Tibial nerve (tissue), 4 donors: ENCODE measurements at regions not wholly inside any gene's neighbourhood (a gene's known extent, or its start where the extent isn't known, plus 50 kb on each side); places are given as distances from the start of the nearest gene placed in this dataset.

ENCODE experiments used
- DNase-seq, 2 donors: peaks; one replicate each; pipeline ENCODE4 v3.0.0-alpha.2; 2019; ENCODE audit warnings: low spot score in 2 of 2
- H3K27ac ChIP-seq, 4 donors: fragments of 200-600 bp; sonication (generic) in 3 of 4; one replicate each; pipeline ENCODE4 v1.5.1; 2017 to 2019; ENCODE audit warnings: mild to moderate bottlenecking in 1 of 4
- H3K27me3 ChIP-seq, 2 donors: fragments of 200-600 bp; sonication (generic) in 1 of 2; one replicate each; pipeline versions ENCODE4 v1.5.1 to v1.6.0; 2017 to 2019
- H3K36me3 ChIP-seq, 3 donors: fragments of 200-600 bp; sonication (generic); one replicate each; pipeline ENCODE4 v1.5.1; 2018 to 2019
- H3K4me1 ChIP-seq, 4 donors: fragments of 200-600 bp; sonication (generic) in 3 of 4; one replicate each; pipeline ENCODE4 v1.5.1; 2017 to 2019
- H3K4me3 ChIP-seq, 4 donors: fragments of 200-600 bp; sonication (generic) in 3 of 4; one replicate each; pipeline ENCODE4 v1.5.1; 2017 to 2019; ENCODE audit warnings: mild to moderate bottlenecking in 1 of 4, moderate library complexity in 1 of 4
- H3K9me3 ChIP-seq, 4 donors: fragments of 200-600 bp; sonication (generic) in 3 of 4; one replicate each; pipeline ENCODE4 v1.5.1; 2017 to 2019
- EP300 ChIP-seq, 2 donors: sonication (generic); formaldehyde crosslinking; IDR thresholded peaks; one replicate each; pipeline ENCODE4 v1.6.1; 2017; ENCODE audit warnings: antibody characterized with exemption in 2 of 2, mild to moderate bottlenecking in 1 of 2
- POLR2A ChIP-seq, 2 donors: fragments of 450-650 bp; IDR thresholded peaks; one replicate each; pipeline ENCODE4 v1.6.1; 2017; ENCODE audit warnings: antibody characterized with exemption in 2 of 2, mild to moderate bottlenecking in 2 of 2, moderate library complexity in 2 of 2
- WGBS, 2 donors: methylation state at CpG; one replicate each; pipeline ENCODE4 v1.1.5; 2018; 5-methylcytosine and 5-hydroxymethylcytosine counted together
- TF ChIP-seq, protein P1 (sequence below), 5 experiments: fragments of 200-600 bp in 3 of 5; fragments of 450-650 bp in 2 of 5; sonication (generic) in 3 of 5; IDR thresholded peaks; one replicate each; pipeline ENCODE4 v1.5.1; 2016 to 2019; ENCODE audit warnings: antibody characterized with exemption in 5 of 5, mild to moderate bottlenecking in 3 of 5, moderate library complexity in 2 of 5

DNA sequence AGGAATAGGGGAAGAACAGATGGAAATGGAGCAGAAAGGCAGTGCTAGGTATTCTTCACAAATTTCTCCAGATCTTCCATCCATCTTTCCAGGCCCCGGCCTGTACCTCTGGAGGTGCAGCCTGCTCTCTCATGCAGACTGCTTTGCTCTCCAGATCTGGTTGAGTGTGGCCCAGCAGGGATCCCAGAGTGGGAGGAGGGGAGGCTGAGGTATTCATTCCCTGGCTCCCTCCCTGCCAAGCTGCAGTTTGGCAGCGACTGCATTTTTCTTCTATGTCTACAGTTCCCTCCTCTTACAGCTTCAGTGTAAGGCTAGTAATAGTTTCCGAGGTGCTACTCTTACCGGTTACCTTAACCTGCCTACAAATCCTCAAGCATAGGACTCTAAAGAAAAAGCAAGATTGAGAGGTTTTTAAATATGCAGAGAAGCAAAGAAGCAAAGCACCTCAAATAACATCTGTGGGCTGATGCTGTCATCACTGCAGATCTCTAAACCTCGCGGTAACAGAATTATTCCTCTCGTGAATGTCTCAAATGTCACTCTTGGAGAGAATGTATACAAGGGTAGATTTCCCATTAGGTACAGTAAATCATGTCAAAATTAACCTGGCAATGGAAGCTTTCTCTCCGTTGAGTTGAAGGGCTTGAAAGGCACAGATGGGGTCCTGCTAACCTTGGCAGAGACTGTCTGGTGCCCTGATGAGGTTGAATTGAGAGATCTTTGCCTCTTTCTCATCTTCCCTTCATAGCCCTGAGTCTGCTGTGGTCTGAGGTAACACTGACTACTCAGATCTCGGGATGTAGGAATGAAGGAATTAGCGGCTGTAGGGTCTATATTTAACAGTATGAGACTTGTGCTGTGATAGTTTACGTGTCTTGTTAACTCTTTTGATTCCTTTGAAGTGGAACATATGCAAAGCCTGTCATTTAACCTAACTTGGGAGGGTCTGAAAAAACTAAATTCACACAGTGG is 297.9 kb upstream of the C11orf87 start:
- 62% methylated on average over 11 of the region's 11 CpGs for WGBS, 2 donors
- no peaks in the 10 kb centered on the region for H3K36me3 ChIP-seq
- no peak overlapping the region for H3K4me3 ChIP-seq
- no peak for TF ChIP-seq EP300 (IDR thresholded peaks at IDR 0.05)
- no peak for TF ChIP-seq POLR2A (IDR thresholded peaks at IDR 0.05)
- TF ChIP-seq, protein P1, sequence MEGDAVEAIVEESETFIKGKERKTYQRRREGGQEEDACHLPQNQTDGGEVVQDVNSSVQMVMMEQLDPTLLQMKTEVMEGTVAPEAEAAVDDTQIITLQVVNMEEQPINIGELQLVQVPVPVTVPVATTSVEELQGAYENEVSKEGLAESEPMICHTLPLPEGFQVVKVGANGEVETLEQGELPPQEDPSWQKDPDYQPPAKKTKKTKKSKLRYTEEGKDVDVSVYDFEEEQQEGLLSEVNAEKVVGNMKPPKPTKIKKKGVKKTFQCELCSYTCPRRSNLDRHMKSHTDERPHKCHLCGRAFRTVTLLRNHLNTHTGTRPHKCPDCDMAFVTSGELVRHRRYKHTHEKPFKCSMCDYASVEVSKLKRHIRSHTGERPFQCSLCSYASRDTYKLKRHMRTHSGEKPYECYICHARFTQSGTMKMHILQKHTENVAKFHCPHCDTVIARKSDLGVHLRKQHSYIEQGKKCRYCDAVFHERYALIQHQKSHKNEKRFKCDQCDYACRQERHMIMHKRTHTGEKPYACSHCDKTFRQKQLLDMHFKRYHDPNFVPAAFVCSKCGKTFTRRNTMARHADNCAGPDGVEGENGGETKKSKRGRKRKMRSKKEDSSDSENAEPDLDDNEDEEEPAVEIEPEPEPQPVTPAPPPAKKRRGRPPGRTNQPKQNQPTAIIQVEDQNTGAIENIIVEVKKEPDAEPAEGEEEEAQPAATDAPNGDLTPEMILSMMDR (IDR thresholded peaks at IDR 0.05): no peak
- H3K27ac ChIP-seq: no peak overlapping the region
- H3K27me3 ChIP-seq: no peaks in the 10 kb centered on the region
- no peak for DNase-seq
- no peaks in the 10 kb centered on the region for H3K4me1 ChIP-seq
- H3K9me3 ChIP-seq: no peaks in the 10 kb centered on the region

DNA sequence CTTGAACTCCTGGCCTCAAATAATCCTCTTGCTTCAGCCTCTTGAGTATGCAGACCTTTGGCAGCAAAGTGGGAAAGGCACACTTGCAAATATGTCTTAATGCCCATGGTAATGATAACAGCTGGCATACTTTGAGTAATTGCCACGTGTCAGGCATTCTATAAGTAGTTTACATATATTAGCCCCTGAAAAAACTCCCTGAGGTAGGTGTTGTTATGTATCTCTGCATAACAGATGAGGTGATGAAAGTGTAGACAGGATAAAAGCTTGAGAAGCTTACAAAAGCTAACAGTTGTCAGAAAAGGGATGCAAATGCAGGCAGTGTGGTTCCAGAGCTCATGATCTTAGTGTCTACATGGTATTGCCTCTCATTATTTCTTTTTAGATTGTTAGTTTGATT is 291.1 kb upstream of the C11orf87 start:
- DNase-seq: no peak
- Histone ChIP-seq H3K36me3 (no peaks in the 10 kb centered on the region), H3K9me3 (no peaks in the 10 kb centered on the region), H3K27ac (no peak overlapping the region), H3K4me3 (no peak overlapping the region), H3K4me1 (no peaks in the 10 kb centered on the region), H3K27me3 (no peaks in the 10 kb centered on the region)
- TF ChIP-seq EP300 (IDR thresholded peaks at IDR 0.05): no peak
- TF ChIP-seq POLR2A (IDR thresholded peaks at IDR 0.05): no peak
- TF ChIP-seq, protein P1 (IDR thresholded peaks at IDR 0.05): no peak
- WGBS, 2 donors: 15 to 32% methylated on average over 1 of the region's 1 CpG

DNA sequence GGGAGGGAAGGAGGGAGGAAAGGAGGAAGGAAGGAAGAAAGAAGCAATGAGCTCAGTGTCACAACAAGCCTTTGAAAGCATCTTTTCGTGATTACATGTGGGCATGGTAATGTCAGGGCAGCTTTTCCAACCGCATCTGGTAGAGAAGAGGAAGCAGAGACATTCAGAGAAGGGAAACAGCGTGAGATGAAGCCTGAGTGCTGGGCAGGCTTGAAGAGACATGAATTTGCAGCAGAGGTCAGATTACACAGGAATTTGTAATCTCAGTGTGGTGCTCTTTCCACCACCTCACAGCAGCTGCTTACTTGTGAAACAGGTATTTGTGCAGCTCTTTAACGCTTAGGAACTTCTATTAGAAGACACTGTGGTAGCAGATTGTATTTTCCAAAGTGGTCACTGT is 289.5 kb upstream of the C11orf87 start:
- H3K27me3 ChIP-seq: no peaks in the 10 kb centered on the region
- no peak overlapping the region for H3K4me3 ChIP-seq
- H3K36me3 ChIP-seq: no peaks in the 10 kb centered on the region
- WGBS, 2 donors: 45 to 56% methylated on average over 4 of the region's 4 CpGs
- H3K9me3 ChIP-seq: no peaks in the 10 kb centered on the region
- DNase-seq: no peak
- TF ChIP-seq POLR2A (IDR thresholded peaks at IDR 0.05) (no peak), EP300 (IDR thresholded peaks at IDR 0.05) (no peak)
- TF ChIP-seq, protein P1 (IDR thresholded peaks at IDR 0.05): no peak
- no peak overlapping the region for H3K27ac ChIP-seq
- no peaks in the 10 kb centered on the region for H3K4me1 ChIP-seq

DNA sequence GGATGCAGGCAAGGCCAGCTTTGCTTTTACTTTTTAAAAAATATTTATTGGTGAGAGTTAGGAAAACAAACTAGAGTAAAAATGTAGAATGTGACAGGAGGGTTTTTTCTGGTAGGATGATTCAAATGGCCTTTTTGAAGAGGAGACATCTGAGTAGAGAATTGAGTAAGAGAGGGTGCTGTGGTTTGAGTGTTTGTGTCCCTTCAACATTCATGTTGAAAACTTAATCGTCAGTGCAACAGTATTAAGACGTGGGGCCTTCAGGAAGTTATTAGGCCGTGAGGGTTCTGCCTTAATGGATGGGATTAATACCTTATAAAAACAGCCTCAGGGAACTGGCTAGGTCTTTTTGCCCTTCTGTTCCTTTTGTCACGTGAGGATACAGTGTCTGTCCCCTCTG is 288.8 kb upstream of the C11orf87 start:
- Histone ChIP-seq H3K27ac (no peak overlapping the region), H3K4me3 (no peak overlapping the region), H3K9me3 (no peaks in the 10 kb centered on the region), H3K27me3 (no peaks in the 10 kb centered on the region), H3K4me1 (no peaks in the 10 kb centered on the region), H3K36me3 (no peaks in the 10 kb centered on the region)
- no peak for TF ChIP-seq POLR2A (IDR thresholded peaks at IDR 0.05)
- TF ChIP-seq, protein P1 (IDR thresholded peaks at IDR 0.05): no peak
- TF ChIP-seq EP300 (IDR thresholded peaks at IDR 0.05): no peak
- DNase-seq: no peak
- 46 to 55% methylated on average over 4 of the region's 4 CpGs for WGBS, 2 donors

DNA sequence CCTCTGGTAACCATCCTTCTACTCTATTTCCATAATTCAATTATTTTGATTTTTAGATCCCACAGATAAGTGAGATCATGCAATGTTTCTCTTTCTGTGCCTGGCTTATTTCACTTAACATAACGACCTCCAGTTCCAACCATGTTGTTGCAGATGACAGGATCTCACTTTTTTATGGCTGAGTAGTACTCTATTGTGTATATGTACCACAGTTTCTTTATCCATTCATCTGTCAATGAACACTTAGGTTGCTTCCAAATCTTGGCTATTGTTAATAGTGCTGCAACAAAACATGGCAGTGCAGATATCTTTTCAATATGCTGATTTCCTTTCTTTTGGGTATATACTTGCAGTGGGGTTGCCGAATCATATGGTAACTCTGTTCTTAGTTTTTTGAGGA is 286.4 kb upstream of the C11orf87 start:
- DNase-seq: no peak
- Histone ChIP-seq H3K36me3 (no peaks in the 10 kb centered on the region), H3K9me3 (no peaks in the 10 kb centered on the region), H3K4me1 (no peaks in the 10 kb centered on the region), H3K4me3 (no peak overlapping the region), H3K27ac (no peak overlapping the region), H3K27me3 (no peaks in the 10 kb centered on the region)
- WGBS, 2 donors: 80 to 82% methylated on average over 2 of the region's 2 CpGs
- TF ChIP-seq, protein P1 (IDR thresholded peaks at IDR 0.05): no peak
- TF ChIP-seq POLR2A (IDR thresholded peaks at IDR 0.05) (no peak), EP300 (IDR thresholded peaks at IDR 0.05) (no peak)
